Activated CD8-positive, alpha-beta memory T cell treated with anti-CD3 and anti-CD28 coated beads, Interleukin-2, amount 50 U/mL, for 24 hours (primary cell): ENCODE measurements at regions not wholly inside any gene's neighbourhood (a gene's known extent, or its start where the extent isn't known, plus 50 kb on each side); places are given as distances from the start of the nearest gene placed in this dataset.

Source experiments
- DNase-seq: peaks from one replicate; pipeline ENCODE4 v3.0.0-alpha.2; 2020; ENCODE audit errors: extremely low read depth

- no peak for DNase-seq
Measured at GRCh38 chr5:54719384-54720283, 202.1 kb downstream of the SNX18 start.

- DNase-seq = no peak
Measured at GRCh38 chr5:54718656-54719055, 201.1 kb downstream of the SNX18 start.

- DNase-seq = no peak
Measured at GRCh38 chr5:54717870-54718269, 200.3 kb downstream of the SNX18 start.

- DNase-seq = no peak
Measured at GRCh38 chr5:54717459-54717858, 199.9 kb downstream of the SNX18 start.

- DNase-seq = no peak
Measured at GRCh38 chr5:54713923-54714581, 196.5 kb downstream of the SNX18 start.

GRCh38 chr5:54709096-54709495 is 191.5 kb downstream of the SNX18 start:
- DNase-seq = no peak

- DNase-seq = no peak
Measured at GRCh38 chr5:54707841-54708240, 190.3 kb downstream of the SNX18 start.

- DNase-seq = no peak
Measured at GRCh38 chr5:54705994-54706653, 188.6 kb downstream of the SNX18 start.

GRCh38 chr5:54704825-54705224 is 187.3 kb downstream of the SNX18 start:
- no peak for DNase-seq

- DNase-seq = no peak
Measured at GRCh38 chr5:54704333-54704732, 186.8 kb downstream of the SNX18 start.

- DNase-seq = no peak
Measured at GRCh38 chr5:54703565-54704255, 186.2 kb downstream of the SNX18 start.

GRCh38 chr5:54703133-54703532 is 185.6 kb downstream of the SNX18 start:
- DNase-seq = no peak

GRCh38 chr5:54702470-54702869 is 184.9 kb downstream of the SNX18 start:
- no peak for DNase-seq

- no peak for DNase-seq
Measured at GRCh38 chr5:54700986-54701578, 183.5 kb downstream of the SNX18 start.

GRCh38 chr5:54696931-54697330 is 179.4 kb downstream of the SNX18 start:
- no peak for DNase-seq

- no peak for DNase-seq
Measured at GRCh38 chr5:54696346-54696745, 178.8 kb downstream of the SNX18 start.

GRCh38 chr5:54695198-54695966 is 177.8 kb downstream of the SNX18 start:
- no peak for DNase-seq

- DNase-seq = no peak
Measured at GRCh38 chr5:54693936-54694657, 176.5 kb downstream of the SNX18 start.

GRCh38 chr5:54692631-54693030 is 175.1 kb downstream of the SNX18 start:
- no peak for DNase-seq

GRCh38 chr5:54691656-54692055 is 174.1 kb downstream of the SNX18 start:
- DNase-seq = no peak
